D341Med (cell line): ENCODE measurements at regions not wholly inside any gene's neighbourhood (a gene's known extent, or its start where the extent isn't known, plus 50 kb on each side); places are given as distances from the start of the nearest gene placed in this dataset.

Experiments
- DNase-seq: peaks from one replicate; pipeline ENCODE4 v3.0.0; 2012; ENCODE audit warnings: low spot score

DNA sequence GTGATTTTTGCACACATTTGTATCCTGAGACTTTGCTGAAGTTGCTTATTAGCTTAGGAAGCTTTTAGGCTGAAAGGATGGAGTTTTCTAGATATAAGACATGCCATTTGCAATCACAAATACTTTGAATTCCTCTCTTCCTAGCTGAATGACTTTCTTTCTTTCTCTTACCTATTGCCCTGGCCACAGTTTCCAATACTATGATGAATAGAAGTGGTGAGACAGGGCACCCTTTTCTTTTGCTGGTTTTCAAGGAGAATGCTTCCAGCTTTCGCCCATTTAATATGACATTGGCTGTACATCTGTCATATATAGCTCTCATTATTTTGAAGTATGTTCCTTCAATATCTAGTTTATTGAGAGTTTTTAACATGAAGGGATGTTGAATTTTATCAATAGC, 409.6 kb upstream of the EPHA7 start:
- no peak for DNase-seq

DNA sequence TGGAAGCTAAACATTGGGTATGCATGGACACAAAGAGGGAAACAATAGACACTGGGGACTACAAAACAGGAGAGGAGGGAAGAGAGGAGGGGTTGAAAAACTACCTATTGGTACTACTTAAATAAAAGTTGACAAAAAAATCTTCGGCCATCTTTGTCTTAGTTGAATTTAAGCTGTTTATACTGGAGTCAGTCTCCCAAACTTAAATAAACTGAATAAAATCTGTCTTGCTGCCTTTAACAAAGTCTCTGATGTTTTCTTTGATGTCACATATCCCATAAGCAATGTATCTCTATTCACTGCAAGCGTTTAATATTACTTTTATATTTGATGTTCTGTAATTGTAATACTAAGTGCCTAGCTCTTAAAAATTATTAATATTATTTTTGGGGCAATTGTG, 409.2 kb upstream of the EPHA7 start:
- no peak for DNase-seq

GRCh38 chr6:93827728-93828127, 408.4 kb upstream of the EPHA7 start:
- no peak for DNase-seq

DNA sequence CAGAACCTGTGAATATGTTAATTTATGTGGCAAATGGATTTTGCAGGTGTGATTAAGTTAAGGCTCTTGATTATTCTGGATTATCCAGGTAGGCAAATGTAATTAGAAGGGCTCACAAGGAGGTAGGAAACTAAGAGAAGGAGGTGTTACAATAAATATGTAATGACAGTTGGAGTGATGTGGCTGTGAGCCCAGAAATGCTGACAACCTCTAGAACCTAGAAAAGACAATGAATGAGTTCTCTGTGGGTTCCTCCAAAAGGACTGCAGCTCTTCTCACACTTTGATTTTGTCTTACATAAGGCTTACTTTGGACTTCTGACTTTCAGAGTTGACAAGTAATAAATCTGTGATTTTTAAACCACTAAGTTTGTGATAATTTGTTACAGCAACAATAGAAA, 406.6 kb upstream of the EPHA7 start:
- no peak for DNase-seq

DNA sequence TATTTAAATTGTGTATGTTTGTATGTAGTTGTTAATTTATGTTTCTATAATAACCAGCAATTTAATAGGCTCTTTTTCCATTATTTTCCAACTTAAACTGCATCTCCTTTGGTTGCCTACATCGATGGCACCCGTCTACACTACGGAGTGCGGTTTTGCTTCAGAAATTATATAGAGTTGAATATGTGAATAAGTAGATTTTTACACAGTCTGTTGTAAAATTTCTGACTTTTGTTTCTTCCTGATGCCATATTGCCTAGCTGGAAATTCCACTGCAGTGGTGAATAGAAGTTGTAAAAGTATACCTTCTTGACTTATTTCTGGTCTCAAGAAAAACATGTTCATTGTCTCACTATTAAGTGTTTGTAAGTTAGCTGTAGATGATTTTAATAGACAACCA, 404.1 kb upstream of the EPHA7 start:
- DNase-seq, result no peak

- DNase-seq, result no peak
Observed at GRCh38 chr6:93822434-93823265, 403.3 kb upstream of the EPHA7 start.

DNA sequence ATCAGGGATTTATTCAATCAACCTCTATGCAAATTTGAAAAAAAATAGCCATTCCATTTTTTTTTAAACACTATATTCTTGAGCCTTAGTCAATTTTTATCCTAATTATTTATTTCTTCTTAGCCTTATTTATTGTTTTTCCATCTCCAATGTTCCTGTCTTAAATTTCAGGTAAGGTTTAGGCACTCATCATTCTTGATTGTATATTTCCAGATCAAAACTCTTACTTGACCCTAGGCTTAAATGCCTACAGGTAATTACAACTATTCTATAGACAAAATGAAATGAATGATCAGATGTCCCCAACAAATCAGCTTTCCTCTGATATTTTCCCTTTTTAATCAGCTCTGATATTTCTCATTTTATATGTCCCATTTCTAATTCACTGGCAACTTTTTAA, 402.6 kb upstream of the EPHA7 start:
- no peak for DNase-seq

- no peak for DNase-seq
Observed at GRCh38 chr6:93820465-93821082, 401.2 kb upstream of the EPHA7 start.

GRCh38 chr6:93819189-93819588, 399.8 kb upstream of the EPHA7 start:
- no peak for DNase-seq

GRCh38 chr6:93817937-93818336, 398.6 kb upstream of the EPHA7 start:
- DNase-seq, result no peak

GRCh38 chr6:93806409-93807270, 387.3 kb upstream of the EPHA7 start:
- DNase-seq, result no peak

DNA sequence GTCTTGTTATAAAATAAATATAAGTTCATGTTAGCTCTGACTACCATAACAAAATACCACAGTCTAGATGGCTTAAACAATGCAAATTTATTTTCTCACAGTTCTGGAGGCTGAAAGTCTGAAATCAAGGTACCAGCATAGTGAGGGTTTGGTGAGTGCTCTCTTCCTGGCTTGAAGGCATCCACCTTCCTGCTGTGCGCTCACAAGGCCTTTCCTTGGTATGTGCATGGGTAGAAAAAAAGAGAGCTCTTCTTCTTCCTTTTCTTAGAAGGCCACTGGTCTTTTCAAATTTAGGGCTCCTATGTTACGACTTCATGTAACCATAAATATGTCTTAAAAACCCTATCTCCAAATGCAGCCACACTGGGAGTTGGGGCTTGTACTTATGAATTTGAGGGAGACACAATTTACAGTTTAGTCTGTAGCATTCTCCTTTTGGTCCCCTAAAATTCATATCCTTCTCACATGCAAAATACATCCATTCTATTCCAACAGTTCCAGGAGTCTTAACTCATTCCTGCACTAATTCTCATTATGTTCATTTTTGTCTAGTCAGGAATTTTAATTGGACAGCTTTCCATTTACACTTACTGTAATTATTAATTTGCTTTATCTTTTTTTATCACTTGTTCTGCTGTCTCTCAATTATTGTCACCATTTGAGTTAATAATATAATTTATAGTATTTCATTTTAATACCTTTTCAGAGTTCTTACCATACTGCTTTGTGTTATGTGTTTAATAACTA, 381.9 kb upstream of the EPHA7 start:
- DNase-seq, result no peak

DNA sequence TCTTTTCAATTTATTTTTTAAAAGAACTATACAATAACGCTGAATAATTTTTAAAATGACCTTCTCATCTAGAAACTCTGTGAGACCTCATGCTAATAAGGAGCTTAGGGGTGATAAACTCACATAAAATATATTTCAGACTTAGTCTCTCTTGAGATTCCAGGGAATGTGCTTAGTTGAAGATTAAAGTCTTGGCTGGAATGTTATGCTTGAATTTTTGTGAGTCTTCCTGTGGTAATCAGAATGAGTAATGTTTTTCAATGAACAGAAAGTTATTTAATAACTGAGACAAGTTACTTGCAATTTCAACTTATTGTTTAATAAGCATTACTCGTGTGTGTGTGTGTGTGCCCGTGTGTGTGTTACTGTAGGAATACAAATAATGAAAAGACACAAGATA, 379.9 kb upstream of the EPHA7 start:
- DNase-seq, result no peak

- DNase-seq, result no peak
Observed at GRCh38 chr6:93794166-93794565, 374.8 kb upstream of the EPHA7 start.

DNA sequence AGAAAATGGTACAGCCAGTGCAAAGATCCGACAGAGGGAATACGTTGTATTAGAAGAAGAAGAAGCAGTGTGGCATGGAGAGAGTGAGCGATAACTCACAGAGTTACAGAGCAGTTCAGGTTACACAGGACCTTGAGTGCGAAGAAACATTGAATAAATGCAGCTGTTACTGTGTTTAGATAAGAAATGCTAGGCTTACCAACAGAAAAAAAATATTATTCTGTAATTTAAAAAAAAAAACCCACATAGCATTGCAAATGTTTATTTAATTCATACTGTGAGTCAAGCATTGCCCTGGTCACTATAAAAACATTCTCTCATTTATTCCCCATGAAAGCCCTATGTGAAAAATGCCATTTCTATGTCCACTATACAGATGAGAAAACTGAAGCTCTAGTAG, 373.4 kb upstream of the EPHA7 start:
- DNase-seq, result no peak

- no peak for DNase-seq
Observed at GRCh38 chr6:93790981-93791380, 371.6 kb upstream of the EPHA7 start.

DNA sequence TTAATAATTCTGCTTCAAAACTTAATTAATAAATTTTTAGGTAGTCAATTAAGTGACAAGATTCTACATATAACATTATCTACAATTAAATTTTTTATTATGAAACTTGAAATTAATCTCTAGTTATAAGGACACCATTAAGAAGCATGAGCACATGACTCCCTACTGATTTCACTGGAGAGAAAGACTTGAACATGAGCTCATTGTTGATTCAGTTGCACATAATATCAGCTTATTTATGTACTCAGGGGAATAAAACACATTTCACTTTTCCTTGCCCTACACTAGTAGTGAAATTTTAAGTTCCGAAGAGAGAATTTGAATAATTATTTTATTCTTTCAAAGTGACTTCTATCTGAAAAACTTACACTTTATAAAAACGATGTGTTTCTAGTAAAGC, 370.2 kb upstream of the EPHA7 start:
- DNase-seq, result no peak

- no peak for DNase-seq
Observed at GRCh38 chr6:93787841-93788240, 368.5 kb upstream of the EPHA7 start.

GRCh38 chr6:93786474-93787330, 367.3 kb upstream of the EPHA7 start:
- DNase-seq, result peak; percentile 18

- no peak for DNase-seq
Observed at GRCh38 chr6:93785694-93786030, 366.3 kb upstream of the EPHA7 start.
